Suprapubic skin (tissue), 3 donors: ENCODE measurements at regions not wholly inside any gene's neighbourhood (a gene's known extent, or its start where the extent isn't known, plus 50 kb on each side); places are given as distances from the start of the nearest gene placed in this dataset.

Experiments used
- CTCF ChIP-seq, 2 donors: fragments of 200-600 bp in 1 of 2; fragments of 450-650 bp in 1 of 2; sonication (generic) in 1 of 2; IDR thresholded peaks; one replicate each; pipeline ENCODE4 v1.5.1; 2016 to 2019; ENCODE audit warnings: antibody characterized with exemption in 2 of 2, mild to moderate bottlenecking in 1 of 2, moderate library complexity in 1 of 2
- EP300 ChIP-seq: sonication (generic); formaldehyde crosslinking; IDR thresholded peaks from one replicate; pipeline ENCODE4 v1.6.1; 2017; ENCODE audit warnings: antibody characterized with exemption

- TF ChIP-seq CTCF (IDR thresholded peaks at IDR 0.05) (no peak), EP300 (no peak)
Observed at GRCh38 chr1:5317391-5317790, 663.0 kb downstream of the AJAP1 start.
